HepG2 (cell line): ENCODE measurements at regions not wholly inside any gene's neighbourhood (a gene's known extent, or its start where the extent isn't known, plus 50 kb on each side); places are given as distances from the start of the nearest gene placed in this dataset.

Experiments used
- ATAC-seq: fragments of 200-7000 bp; cut with Tn5 transposase; 3 replicates; pipeline ENCODE4 v1.9.1; 2020; ENCODE audit warnings: mild to moderate bottlenecking, moderate library complexity
- BruUV-seq: library from RNA; stranded (reverse); fragments of 400-500 nt; replicated peaks from 2 replicates; lab custom pipeline; 2021; lab: Mats Ljungman, UMichigan
- CTCF ChIA-PET: fragments of 300-600 bp; formaldehyde crosslinking; extraction: SDS; loops from one replicate; lab custom pipeline; 2021; ENCODE audit warnings: low total read pairs, inconsistent platforms, low intra/inter-chr PET ratio; lab: Yijun Ruan, JAX
- POLR2A ChIA-PET: fragments of 350-600 bp; sonication (Branson Sonifier 250); formaldehyde crosslinking; loops from one replicate; lab custom pipeline; 2020; ENCODE audit warnings: antibody characterized with exemption, inconsistent platforms; lab: Yijun Ruan, JAX
- DNase-seq: peaks from one replicate; pipeline ENCODE4 v3.0.0-alpha.2; 2015; ENCODE audit warnings: low spot score
- FAIRE-seq: peaks from 3 replicates; lab custom pipeline; 2011; peaks lifted over from hg19 to GRCh38; lab: Jason Lieb, UNC
- H2AFZ ChIP-seq: one replicate; pipeline ENCODE4 v1.6.1; 2011; ENCODE audit warnings: low read length, inconsistent platforms
- H3K27ac ChIP-seq: fragments of 300-600 bp; 3 replicates; pipeline ENCODE4 v1.8.0; 2011; ENCODE audit warnings: mixed run types, mild to moderate bottlenecking, mixed read lengths, low read length, inconsistent platforms; ENCODE audit not compliant: insufficient read depth; ENCODE audit errors: extremely low read length
- H3K27me3 ChIP-seq, 2 experiments: fragments of 200-600 bp in 1 of 2; 2 replicates in 1 of 2; 3 replicates in 1 of 2; pipeline versions ENCODE4 v1.6.0 to v1.8.0; 2011; ENCODE audit warnings: low read length in 2 of 2, mild to moderate bottlenecking in 2 of 2, moderate library complexity in 2 of 2, inconsistent platforms in 1 of 2; ENCODE audit not compliant: insufficient read depth in 2 of 2, control insufficient read depth in 1 of 2
- H3K36me3 ChIP-seq, 2 experiments: fragments of 200-600 bp in 1 of 2; replicated peaks in 1 of 2; 2 replicates in 1 of 2; 3 replicates in 1 of 2; pipeline versions ENCODE4 v1.5.1 to v1.8.0; 2011; ENCODE audit warnings: low read length in 2 of 2, inconsistent platforms in 1 of 2; ENCODE audit not compliant: insufficient read depth in 2 of 2, control insufficient read depth in 1 of 2
- H3K4me1 ChIP-seq: 2 replicates; pipeline ENCODE4 v1.5.1; 2012; ENCODE audit warnings: low read length, inconsistent platforms; ENCODE audit not compliant: insufficient read depth
- H3K4me2 ChIP-seq: 2 replicates; pipeline ENCODE4 v1.6.0; 2011; ENCODE audit warnings: low read depth, low read length, inconsistent platforms
- H3K4me3 ChIP-seq, 3 experiments: fragments of 200-600 bp in 1 of 3; sonication (generic), shearing (Covaris generic) in 1 of 3; replicated peaks in 1 of 3; 2 replicates each; pipeline ENCODE4 v1.5.1; 2011 to 2016; ENCODE audit warnings: low read length in 3 of 3, inconsistent platforms in 2 of 3, low read depth in 2 of 3, mild to moderate bottlenecking in 2 of 3, control low read depth in 1 of 3, mixed read lengths in 1 of 3; ENCODE audit not compliant: insufficient read depth in 1 of 3
- H3K79me2 ChIP-seq: one replicate; pipeline ENCODE4 v1.6.1; 2011; ENCODE audit warnings: low read length, inconsistent platforms; ENCODE audit not compliant: insufficient read depth
- H3K9ac ChIP-seq: 2 replicates; pipeline ENCODE4 v1.6.0; 2011; ENCODE audit warnings: mild to moderate bottlenecking, low read depth, low read length, inconsistent platforms; ENCODE audit not compliant: insufficient read depth
- H3K9me3 ChIP-seq: 2 replicates; pipeline ENCODE4 v1.5.1; 2012; ENCODE audit warnings: mild to moderate bottlenecking, low read length
- H4K20me1 ChIP-seq: 2 replicates; pipeline ENCODE4 v1.6.0; 2011; ENCODE audit warnings: inconsistent platforms, mild to moderate bottlenecking, low read length, moderate library complexity; ENCODE audit not compliant: insufficient read depth
- ARNTL ChIP-seq: sonication (generic); formaldehyde crosslinking; IDR thresholded peaks from 2 replicates; pipeline ENCODE4 v1.4.0; 2020; ENCODE audit warnings: mild to moderate bottlenecking, missing genetic modification reagents
- CSRNP2 ChIP-seq: sonication (generic); formaldehyde crosslinking; conservative IDR thresholded peaks from 2 replicates; pipeline ENCODE4 v1.8.0; 2022; ENCODE audit warnings: low read depth, missing genetic modification reagents
- ELF1 ChIP-seq: sonication (generic); formaldehyde crosslinking; IDR thresholded peaks from 2 replicates; pipeline ENCODE4 v1.4.0; 2020; ENCODE audit warnings: missing genetic modification reagents
- FLYWCH1 ChIP-seq: sonication (generic); formaldehyde crosslinking; IDR thresholded peaks from 2 replicates; pipeline ENCODE4 v1.8.1; 2023; ENCODE audit warnings: mild to moderate bottlenecking, missing genetic modification reagents
- FOXO4 ChIP-seq: sonication (generic); formaldehyde crosslinking; conservative IDR thresholded peaks from 2 replicates; pipeline ENCODE4 v1.8.1; 2023; ENCODE audit warnings: missing genetic modification reagents
- GATAD2A ChIP-seq: IDR thresholded peaks from 2 replicates; pipeline ENCODE4 v1.6.1; 2016
- HDAC2 ChIP-seq: sonication (generic); formaldehyde crosslinking; IDR thresholded peaks from 2 replicates; pipeline ENCODE4 v1.4.0; 2020; ENCODE audit warnings: missing genetic modification reagents
- IKZF5 ChIP-seq: IDR thresholded peaks from 2 replicates; pipeline ENCODE4 v1.6.1; 2018; ENCODE audit warnings: missing genetic modification reagents, mild to moderate bottlenecking, missing compliant biosample characterization
- MTA1 ChIP-seq: sonication (generic); formaldehyde crosslinking; IDR thresholded peaks from 2 replicates; pipeline ENCODE4 v1.4.0; 2020; ENCODE audit warnings: missing genetic modification reagents, mild to moderate bottlenecking, borderline replicate concordance
- RORA ChIP-seq: sonication (generic); formaldehyde crosslinking; IDR thresholded peaks from 2 replicates; pipeline ENCODE4 v1.5.0; 2020; ENCODE audit warnings: mild to moderate bottlenecking, missing genetic modification reagents, moderate library complexity
- THAP9 ChIP-seq: sonication (generic); formaldehyde crosslinking; IDR thresholded peaks from 2 replicates; pipeline ENCODE4; 2020; ENCODE audit warnings: missing genetic modification reagents, mild to moderate bottlenecking, borderline replicate concordance
- ZNF326 ChIP-seq: sonication (generic); formaldehyde crosslinking; IDR thresholded peaks from 2 replicates; pipeline ENCODE4 v1.4.0; 2020; ENCODE audit warnings: missing genetic modification reagents, borderline replicate concordance
- ZNF333 ChIP-seq: sonication (generic); formaldehyde crosslinking; IDR thresholded peaks from 2 replicates; pipeline ENCODE4 v1.4.0; 2020; ENCODE audit warnings: mild to moderate bottlenecking, missing genetic modification reagents, borderline replicate concordance
- ZNF343 ChIP-seq: sonication (generic); formaldehyde crosslinking; IDR thresholded peaks from 2 replicates; pipeline ENCODE4 v1.4.0; 2020; ENCODE audit warnings: mild to moderate bottlenecking, missing genetic modification reagents
- ZNF672 ChIP-seq: sonication (generic); formaldehyde crosslinking; IDR thresholded peaks from 2 replicates; pipeline ENCODE4 v1.8.1; 2022; ENCODE audit warnings: missing genetic modification reagents
- ZNF83 ChIP-seq: sonication (generic); formaldehyde crosslinking; IDR thresholded peaks from 2 replicates; pipeline ENCODE4 v1.4.0; 2020; ENCODE audit warnings: missing genetic modification reagents, mild to moderate bottlenecking, borderline replicate concordance
- WGBS: methylation state at CpG from one replicate; pipeline ENCODE4 v1.1.6; 2017; ENCODE audit warnings: low lambda C conversion rate; 5-methylcytosine and 5-hydroxymethylcytosine counted together
- in situ Hi-C: cut with HindIII; loops from 2 replicates; pipeline ENCODE4 v1.10.0; 2017; ENCODE audit warnings: low pct_unique_long_range_greater_than_20kb; ENCODE audit not compliant: extremely low pct_ligation_motif_present
- intact Hi-C: fragments of 100-400 bp; cut with micrococcal nuclease; formaldehyde crosslinking; loops from one replicate; pipeline ENCODE4 v1.10.0; 2022; ENCODE audit not compliant: unreplicated experiment

GRCh38 chrX:124493984-124494383 is 147.6 kb downstream of the SH2D1A start (continued):
- TF ChIP-seq IKZF5 (CRISPR knock-in tag) (no peak), ARNTL (CRISPR knock-in tag) (no peak), ZNF343 (CRISPR knock-in tag) (no peak)

- Histone ChIP-seq H3K27me3 (no peaks in the 10 kb centered on the region), H3K36me3 (no peaks in the 10 kb centered on the region), H3K4me1 (no peaks in the 10 kb centered on the region), H4K20me1 (no peaks in the 10 kb centered on the region), H3K9me3 (no peaks in the 10 kb centered on the region), H3K27ac (no peak overlapping the region), H3K4me2 (no peak overlapping the region), H3K9ac (no peak overlapping the region), H3K4me3 (no peak overlapping the region), H2AFZ (no peak overlapping the region), H3K79me2 (no peaks in the 10 kb centered on the region)
- 2% methylated on average over 4 of the region's 4 CpGs for WGBS
- intact Hi-C loops = no loop called here
- ChIA-PET POLR2A (no interaction called here), CTCF (no interaction called here)
- ATAC-seq (no peak), FAIRE-seq (no peak), DNase-seq (no peak)
- in situ Hi-C loops = no loop called here
- no TSS peak for BruUV-seq
- TF ChIP-seq RORA (no peak), FOXO4 (no peak), ZNF333 (CRISPR knock-in tag) (no peak), GATAD2A (CRISPR knock-in tag) (no peak), ZNF672 (CRISPR knock-in tag) (no peak), ZNF326 (CRISPR knock-in tag) (no peak), MTA1 (CRISPR knock-in tag) (no peak), THAP9 (CRISPR knock-in tag) (no peak), FLYWCH1 (no peak), ELF1 (no peak), HDAC2 (no peak), ZNF83 (CRISPR knock-in tag) (no peak), CSRNP2 (CRISPR knock-in tag) (no peak)
These were observed 151.0 kb downstream of the SH2D1A start for GRCh38 chrX:124497386-124497785.
